Duodenal mucosa (tissue), 2 donors: ENCODE measurements at regions not wholly inside any gene's neighbourhood (a gene's known extent, or its start where the extent isn't known, plus 50 kb on each side); places are given as distances from the start of the nearest gene placed in this dataset.

Source experiments
- H3K27ac ChIP-seq: one replicate; pipeline ENCODE4 v1.7.0; 2013; ENCODE audit warnings: low read depth, low read length
- H3K27me3 ChIP-seq, 2 donors: one replicate each; pipeline ENCODE4 v1.7.0; 2013; ENCODE audit warnings: low read length in 2 of 2, control low read depth in 1 of 2; ENCODE audit not compliant: insufficient read depth in 2 of 2, control insufficient read depth in 1 of 2
- H3K36me3 ChIP-seq, 2 donors: one replicate each; pipeline ENCODE4 v1.7.0; 2013; ENCODE audit warnings: low read length in 2 of 2, control low read depth in 1 of 2; ENCODE audit not compliant: insufficient read depth in 2 of 2, control insufficient read depth in 1 of 2
- H3K4me1 ChIP-seq, 2 donors: one replicate each; pipeline ENCODE4 v1.7.0; 2013; ENCODE audit warnings: low read length in 2 of 2, control low read depth in 1 of 2; ENCODE audit not compliant: insufficient read depth in 2 of 2, control insufficient read depth in 1 of 2
- H3K4me3 ChIP-seq, 2 donors: one replicate each; pipeline ENCODE4 v1.7.0; 2013; ENCODE audit warnings: low read length in 2 of 2, low read depth in 1 of 2
- H3K9ac ChIP-seq, 2 donors: one replicate each; pipeline ENCODE4 v1.7.0; 2013; ENCODE audit warnings: low read length in 2 of 2, low read depth in 1 of 2
- H3K9me3 ChIP-seq, 2 donors: one replicate each; pipeline ENCODE4 v1.7.0; 2013; ENCODE audit warnings: low read length in 2 of 2, control low read depth in 1 of 2; ENCODE audit not compliant: control insufficient read depth in 1 of 2

GRCh38 chr3:194073926-194074325, 62.0 kb upstream of the HES1 start:
- H3K4me1 ChIP-seq, result peaks cover 30 to 31% of the 10 kb centered on the region in 2 donors
- H3K4me3 ChIP-seq, result no peak overlapping the region
- no peak overlapping the region for H3K9ac ChIP-seq
- H3K9me3 ChIP-seq, result no peaks in the 10 kb centered on the region
- H3K36me3 ChIP-seq, result no peaks in the 10 kb centered on the region
- no peak overlapping the region for H3K27ac ChIP-seq
- H3K27me3 ChIP-seq, result peaks cover 0 to 3% of the 10 kb centered on the region in 2 donors

GRCh38 chr3:194075088-194075615, 60.8 kb upstream of the HES1 start:
- no peak overlapping the region for H3K27ac ChIP-seq
- peaks cover 0 to 3% of the 10 kb centered on the region in 2 donors for H3K27me3 ChIP-seq
- no peaks in the 10 kb centered on the region for H3K9me3 ChIP-seq
- no peak overlapping the region for H3K9ac ChIP-seq
- no peak overlapping the region for H3K4me3 ChIP-seq
- H3K4me1 ChIP-seq, result peaks cover 28 to 30% of the 10 kb centered on the region in 2 donors
- no peaks in the 10 kb centered on the region for H3K36me3 ChIP-seq

GRCh38 chr3:194075802-194076460, 60.0 kb upstream of the HES1 start:
- H3K27me3 ChIP-seq, result peaks cover 0 to 3% of the 10 kb centered on the region in 2 donors
- H3K9ac ChIP-seq, result no peak overlapping the region
- no peak overlapping the region for H3K4me3 ChIP-seq
- peaks cover 29 to 30% of the 10 kb centered on the region in 2 donors for H3K4me1 ChIP-seq
- H3K36me3 ChIP-seq, result no peaks in the 10 kb centered on the region
- no peaks in the 10 kb centered on the region for H3K9me3 ChIP-seq
- H3K27ac ChIP-seq, result no peak overlapping the region

GRCh38 chr3:194076475-194076874, 59.5 kb upstream of the HES1 start:
- peaks cover 0 to 3% of the 10 kb centered on the region in 2 donors for H3K27me3 ChIP-seq
- no peak overlapping the region for H3K27ac ChIP-seq
- H3K4me1 ChIP-seq, result peaks cover 32 to 35% of the 10 kb centered on the region in 2 donors
- H3K36me3 ChIP-seq, result no peaks in the 10 kb centered on the region
- H3K9ac ChIP-seq, result no peak overlapping the region
- no peak overlapping the region for H3K4me3 ChIP-seq
- H3K9me3 ChIP-seq, result no peaks in the 10 kb centered on the region

GRCh38 chr3:194077602-194078001, 58.3 kb upstream of the HES1 start:
- Histone ChIP-seq H3K27me3 (peaks cover 0 to 3% of the 10 kb centered on the region in 2 donors), H3K9me3 (no peaks in the 10 kb centered on the region), H3K36me3 (no peaks in the 10 kb centered on the region), H3K9ac (no peak overlapping the region), H3K4me3 (no peak overlapping the region), H3K4me1 (peaks cover 31 to 33% of the 10 kb centered on the region in 2 donors), H3K27ac (no peak overlapping the region)

GRCh38 chr3:194078045-194078821, 57.7 kb upstream of the HES1 start:
- Histone ChIP-seq H3K4me1 (peaks cover 28 to 32% of the 10 kb centered on the region in 2 donors), H3K36me3 (no peaks in the 10 kb centered on the region), H3K9ac (no peak overlapping the region), H3K9me3 (no peaks in the 10 kb centered on the region), H3K27me3 (peaks cover 0 to 3% of the 10 kb centered on the region in 2 donors), H3K4me3 (no peak overlapping the region), H3K27ac (no peak overlapping the region)

- Histone ChIP-seq H3K4me1 (peaks cover 27 to 37% of the 10 kb centered on the region in 2 donors), H3K4me3 (no peak overlapping the region), H3K9me3 (no peaks in the 10 kb centered on the region), H3K27me3 (peaks cover 0 to 3% of the 10 kb centered on the region in 2 donors), H3K27ac (no peak overlapping the region), H3K36me3 (no peaks in the 10 kb centered on the region), H3K9ac (no peak overlapping the region)
Measured at GRCh38 chr3:194079702-194080172, 56.2 kb upstream of the HES1 start.

- Histone ChIP-seq H3K9me3 (no peaks in the 10 kb centered on the region), H3K4me1 (peaks cover 22 to 37% of the 10 kb centered on the region in 2 donors), H3K36me3 (no peaks in the 10 kb centered on the region), H3K4me3 (no peak overlapping the region), H3K27ac (no peak overlapping the region), H3K9ac (no peak overlapping the region), H3K27me3 (peaks cover 0 to 3% of the 10 kb centered on the region in 2 donors)
Measured at GRCh38 chr3:194080436-194080835, 55.5 kb upstream of the HES1 start.

GRCh38 chr3:194080913-194081800, 54.8 kb upstream of the HES1 start:
- no peaks in the 10 kb centered on the region for H3K9me3 ChIP-seq

More at GRCh38 chr3:194080913-194081800, 54.8 kb upstream of the HES1 start:
- H3K36me3 ChIP-seq, result no peaks in the 10 kb centered on the region
- no peak overlapping the region for H3K27ac ChIP-seq
- no peak overlapping the region for H3K9ac ChIP-seq
- peaks cover 22 to 33% of the 10 kb centered on the region in 2 donors for H3K4me1 ChIP-seq
- no peak overlapping the region for H3K4me3 ChIP-seq
- H3K27me3 ChIP-seq, result peaks cover 0 to 3% of the 10 kb centered on the region in 2 donors
